ENCODE measurements at regions not wholly inside any gene's neighbourhood (a gene's known extent, or its start where the extent isn't known, plus 50 kb on each side); places are given as distances from the start of the nearest gene placed in this dataset.
"Not testable (repeated sequence)": the region's sequence is repeated elsewhere in the genome, so short reads cannot be mapped to it uniquely, and the experiment has no call there.

- FAIRE-seq, result no peak
- Histone ChIP-seq H3K4me3 (ENCODE audit: low read length in 3 of 3) (no peak overlapping the region), H3K9me3 (ENCODE audit: control insufficient read depth in 2 of 3, insufficient read depth in 1 of 3, low read length in 3 of 3) (no peaks in the 10 kb centered on the region), H3K36me3 (ENCODE audit: control insufficient read depth in 2 of 3, insufficient read depth in 3 of 3, low read length in 3 of 3) (no peaks in the 10 kb centered on the region), H3K27me3 (ENCODE audit: control insufficient read depth, insufficient read depth, low read length) (no peaks in the 10 kb centered on the region), H3K9ac (ENCODE audit: low read length in 3 of 3) (no peak overlapping the region), H3K27ac (ENCODE audit: low read depth in 2 of 2, low read length in 2 of 2) (no peak overlapping the region), H3K4me1 (ENCODE audit: control insufficient read depth in 2 of 3, insufficient read depth in 2 of 3, low read depth in 1 of 3, low read length in 3 of 3) (no peaks in the 10 kb centered on the region)
- intact Hi-C loops (cut with DNase I), result no loop called here
- DNase-seq, result no peak
- no peak for TF ChIP-seq CTCF (IDR thresholded peaks at IDR 0.05; ENCODE audit: borderline replicate concordance, extremely low read depth, insufficient read depth)
These were observed 131.7 kb upstream of the FAM47B start for GRCh38 chrX:34810916-34811315.

GRCh38 chrX:34813618-34814017, 129.0 kb upstream of the FAM47B start:
- H3K27me3 ChIP-seq (ENCODE audit: control insufficient read depth, insufficient read depth, low read length), result no peaks in the 10 kb centered on the region
- H3K4me3 ChIP-seq (ENCODE audit: low read length in 3 of 3), result no peak overlapping the region
- intact Hi-C loops (cut with DNase I), result no loop called here
- H3K36me3 ChIP-seq (ENCODE audit: control insufficient read depth in 2 of 3, insufficient read depth in 3 of 3, low read length in 3 of 3), result no peaks in the 10 kb centered on the region
- no peak overlapping the region for H3K9ac ChIP-seq (ENCODE audit: low read length in 3 of 3)
- FAIRE-seq, result no peak
- H3K9me3 ChIP-seq (ENCODE audit: control insufficient read depth in 2 of 3, insufficient read depth in 1 of 3, low read length in 3 of 3), result no peaks in the 10 kb centered on the region
- DNase-seq, result no peak
- H3K27ac ChIP-seq (ENCODE audit: low read depth in 2 of 2, low read length in 2 of 2), result no peak overlapping the region
- TF ChIP-seq CTCF (IDR thresholded peaks at IDR 0.05; ENCODE audit: borderline replicate concordance, extremely low read depth, insufficient read depth), result no peak
- H3K4me1 ChIP-seq (ENCODE audit: control insufficient read depth in 2 of 3, insufficient read depth in 2 of 3, low read depth in 1 of 3, low read length in 3 of 3), result no peaks in the 10 kb centered on the region

GRCh38 chrX:34826964-34827363, 115.6 kb upstream of the FAM47B start:
- no peaks in the 10 kb centered on the region for H3K27me3 ChIP-seq (ENCODE audit: control insufficient read depth, insufficient read depth, low read length)
- no peak for FAIRE-seq
- intact Hi-C loops (cut with DNase I), result no loop called here
- no peak for TF ChIP-seq CTCF (IDR thresholded peaks at IDR 0.05; ENCODE audit: borderline replicate concordance, extremely low read depth, insufficient read depth)
- H3K9me3 ChIP-seq (ENCODE audit: control insufficient read depth in 2 of 3, insufficient read depth in 1 of 3, low read length in 3 of 3), result no peaks in the 10 kb centered on the region
- H3K9ac ChIP-seq (ENCODE audit: low read length in 3 of 3), result no peak overlapping the region
- no peak for DNase-seq
- H3K4me1 ChIP-seq (ENCODE audit: control insufficient read depth in 2 of 3, insufficient read depth in 2 of 3, low read depth in 1 of 3, low read length in 3 of 3), result no peaks in the 10 kb centered on the region
- H3K4me3 ChIP-seq (ENCODE audit: low read length in 3 of 3), result no peak overlapping the region
- no peaks in the 10 kb centered on the region for H3K36me3 ChIP-seq (ENCODE audit: control insufficient read depth in 2 of 3, insufficient read depth in 3 of 3, low read length in 3 of 3)
- H3K27ac ChIP-seq (ENCODE audit: low read depth in 2 of 2, low read length in 2 of 2), result no peak overlapping the region

GRCh38 chrX:34839451-34839850, 103.1 kb upstream of the FAM47B start:
- DNase-seq (no peak), FAIRE-seq (no peak)
- peaks cover 0 to 2% (median 0%) of the 10 kb centered on the region in 3 donors for H3K9me3 ChIP-seq (ENCODE audit: control insufficient read depth in 2 of 3, insufficient read depth in 1 of 3, low read length in 3 of 3)
- intact Hi-C loops (cut with DNase I), result no loop called here
- H3K9ac ChIP-seq (ENCODE audit: low read length in 3 of 3), result no peak overlapping the region
- H3K27ac ChIP-seq (ENCODE audit: low read depth in 2 of 2, low read length in 2 of 2), result no peak overlapping the region
- no peaks in the 10 kb centered on the region for H3K36me3 ChIP-seq (ENCODE audit: control insufficient read depth in 2 of 3, insufficient read depth in 3 of 3, low read length in 3 of 3)
- H3K4me3 ChIP-seq (ENCODE audit: low read length in 3 of 3), result no peak overlapping the region
- TF ChIP-seq CTCF (IDR thresholded peaks at IDR 0.05; ENCODE audit: borderline replicate concordance, extremely low read depth, insufficient read depth), result no peak
- H3K27me3 ChIP-seq (ENCODE audit: control insufficient read depth, insufficient read depth, low read length), result no peaks in the 10 kb centered on the region
- no peaks in the 10 kb centered on the region for H3K4me1 ChIP-seq (ENCODE audit: control insufficient read depth in 2 of 3, insufficient read depth in 2 of 3, low read depth in 1 of 3, low read length in 3 of 3)

- DNase-seq; H3K9me3 ChIP-seq (ENCODE audit: control insufficient read depth in 2 of 3, insufficient read depth in 1 of 3, low read length in 3 of 3); FAIRE-seq; H3K4me1 ChIP-seq (ENCODE audit: control insufficient read depth in 2 of 3, insufficient read depth in 2 of 3, low read depth in 1 of 3, low read length in 3 of 3); H3K9ac ChIP-seq (ENCODE audit: low read length in 3 of 3); H3K27me3 ChIP-seq (ENCODE audit: control insufficient read depth, insufficient read depth, low read length); H3K27ac ChIP-seq (ENCODE audit: low read depth in 2 of 2, low read length in 2 of 2); intact Hi-C loops (cut with DNase I); H3K4me3 ChIP-seq (ENCODE audit: low read length in 3 of 3); H3K36me3 ChIP-seq (ENCODE audit: control insufficient read depth in 2 of 3, insufficient read depth in 3 of 3, low read length in 3 of 3): not testable (repeated sequence)
These were observed 101.4 kb upstream of the FAM47B start for GRCh38 chrX:34841205-34841604.

Data from kidney (tissue), 13 donors.